ENCODE measurements at regions not wholly inside any gene's neighbourhood (a gene's known extent, or its start where the extent isn't known, plus 50 kb on each side); places are given as distances from the start of the nearest gene placed in this dataset.

- no peak overlapping the region for H3K9ac ChIP-seq (ENCODE audit: low read length)
- H3K4me1 ChIP-seq (ENCODE audit: control insufficient read depth, insufficient read depth, low read length), result no peaks in the 10 kb centered on the region
- H3K36me3 ChIP-seq (ENCODE audit: control insufficient read depth, insufficient read depth, low read length), result no peaks in the 10 kb centered on the region
- H3K27me3 ChIP-seq (ENCODE audit: control insufficient read depth, insufficient read depth, low read length), result no peaks in the 10 kb centered on the region
- no peak overlapping the region for H3K27ac ChIP-seq (ENCODE audit: low read depth, low read length)
- no peak overlapping the region for H3K4me3 ChIP-seq (ENCODE audit: low read length)
Observed at GRCh38 chr14:58733451-58734208, 95.9 kb downstream of the DACT1 start.

GRCh38 chr14:58735596-58735995, 97.8 kb downstream of the DACT1 start:
- no peak overlapping the region for H3K27ac ChIP-seq (ENCODE audit: low read depth, low read length)
- no peak overlapping the region for H3K9ac ChIP-seq (ENCODE audit: low read length)
- no peaks in the 10 kb centered on the region for H3K27me3 ChIP-seq (ENCODE audit: control insufficient read depth, insufficient read depth, low read length)
- H3K4me1 ChIP-seq (ENCODE audit: control insufficient read depth, insufficient read depth, low read length), result no peaks in the 10 kb centered on the region
- no peak overlapping the region for H3K4me3 ChIP-seq (ENCODE audit: low read length)
- no peaks in the 10 kb centered on the region for H3K36me3 ChIP-seq (ENCODE audit: control insufficient read depth, insufficient read depth, low read length)

GRCh38 chr14:58736606-58737005, 98.8 kb downstream of the DACT1 start:
- no peaks in the 10 kb centered on the region for H3K36me3 ChIP-seq (ENCODE audit: control insufficient read depth, insufficient read depth, low read length)
- no peak overlapping the region for H3K4me3 ChIP-seq (ENCODE audit: low read length)
- no peaks in the 10 kb centered on the region for H3K4me1 ChIP-seq (ENCODE audit: control insufficient read depth, insufficient read depth, low read length)
- no peaks in the 10 kb centered on the region for H3K27me3 ChIP-seq (ENCODE audit: control insufficient read depth, insufficient read depth, low read length)
- H3K9ac ChIP-seq (ENCODE audit: low read length), result no peak overlapping the region
- no peak overlapping the region for H3K27ac ChIP-seq (ENCODE audit: low read depth, low read length)

- Histone ChIP-seq H3K4me3 (ENCODE audit: low read length) (no peak overlapping the region), H3K4me1 (ENCODE audit: control insufficient read depth, insufficient read depth, low read length) (no peaks in the 10 kb centered on the region), H3K36me3 (ENCODE audit: control insufficient read depth, insufficient read depth, low read length) (no peaks in the 10 kb centered on the region), H3K9ac (ENCODE audit: low read length) (no peak overlapping the region), H3K27me3 (ENCODE audit: control insufficient read depth, insufficient read depth, low read length) (no peaks in the 10 kb centered on the region), H3K27ac (ENCODE audit: low read depth, low read length) (no peak overlapping the region)
Observed at GRCh38 chr14:58737511-58737910, 99.7 kb downstream of the DACT1 start.

- no peaks in the 10 kb centered on the region for H3K4me1 ChIP-seq (ENCODE audit: control insufficient read depth, insufficient read depth, low read length)
- no peak overlapping the region for H3K27ac ChIP-seq (ENCODE audit: low read depth, low read length)
- no peaks in the 10 kb centered on the region for H3K36me3 ChIP-seq (ENCODE audit: control insufficient read depth, insufficient read depth, low read length)
- no peak overlapping the region for H3K9ac ChIP-seq (ENCODE audit: low read length)
- H3K4me3 ChIP-seq (ENCODE audit: low read length), result no peak overlapping the region
- no peaks in the 10 kb centered on the region for H3K27me3 ChIP-seq (ENCODE audit: control insufficient read depth, insufficient read depth, low read length)
Observed at GRCh38 chr14:58738189-58738836, 100.6 kb downstream of the DACT1 start.

GRCh38 chr14:58738876-58739275, 101.1 kb downstream of the DACT1 start:
- no peak overlapping the region for H3K27ac ChIP-seq (ENCODE audit: low read depth, low read length)
- H3K27me3 ChIP-seq (ENCODE audit: control insufficient read depth, insufficient read depth, low read length), result no peaks in the 10 kb centered on the region
- no peaks in the 10 kb centered on the region for H3K4me1 ChIP-seq (ENCODE audit: control insufficient read depth, insufficient read depth, low read length)
- H3K4me3 ChIP-seq (ENCODE audit: low read length), result no peak overlapping the region
- no peak overlapping the region for H3K9ac ChIP-seq (ENCODE audit: low read length)
- no peaks in the 10 kb centered on the region for H3K36me3 ChIP-seq (ENCODE audit: control insufficient read depth, insufficient read depth, low read length)

- H3K27me3 ChIP-seq (ENCODE audit: control insufficient read depth, insufficient read depth, low read length), result no peaks in the 10 kb centered on the region
- no peak overlapping the region for H3K4me3 ChIP-seq (ENCODE audit: low read length)
- no peaks in the 10 kb centered on the region for H3K4me1 ChIP-seq (ENCODE audit: control insufficient read depth, insufficient read depth, low read length)
- H3K36me3 ChIP-seq (ENCODE audit: control insufficient read depth, insufficient read depth, low read length), result no peaks in the 10 kb centered on the region
- H3K9ac ChIP-seq (ENCODE audit: low read length), result no peak overlapping the region
- H3K27ac ChIP-seq (ENCODE audit: low read depth, low read length), result no peak overlapping the region
Observed at GRCh38 chr14:58739674-58740073, 101.9 kb downstream of the DACT1 start.

- no peaks in the 10 kb centered on the region for H3K27me3 ChIP-seq (ENCODE audit: control insufficient read depth, insufficient read depth, low read length)
- no peaks in the 10 kb centered on the region for H3K36me3 ChIP-seq (ENCODE audit: control insufficient read depth, insufficient read depth, low read length)
- H3K4me1 ChIP-seq (ENCODE audit: control insufficient read depth, insufficient read depth, low read length), result no peaks in the 10 kb centered on the region
- H3K9ac ChIP-seq (ENCODE audit: low read length), result no peak overlapping the region
- no peak overlapping the region for H3K4me3 ChIP-seq (ENCODE audit: low read length)
- H3K27ac ChIP-seq (ENCODE audit: low read depth, low read length), result no peak overlapping the region
Observed at GRCh38 chr14:58740379-58740935, 102.7 kb downstream of the DACT1 start.

- Histone ChIP-seq H3K27me3 (ENCODE audit: control insufficient read depth, insufficient read depth, low read length) (no peaks in the 10 kb centered on the region), H3K9ac (ENCODE audit: low read length) (no peak overlapping the region), H3K4me1 (ENCODE audit: control insufficient read depth, insufficient read depth, low read length) (peaks cover 6% of the 10 kb centered on the region), H3K4me3 (ENCODE audit: low read length) (no peak overlapping the region), H3K27ac (ENCODE audit: low read depth, low read length) (no peak overlapping the region), H3K36me3 (ENCODE audit: control insufficient read depth, insufficient read depth, low read length) (no peaks in the 10 kb centered on the region)
Observed at GRCh38 chr14:58744801-58745394, 107.1 kb downstream of the DACT1 start.

GRCh38 chr14:58746261-58746660, 108.5 kb downstream of the DACT1 start:
- Histone ChIP-seq H3K36me3 (ENCODE audit: control insufficient read depth, insufficient read depth, low read length) (no peaks in the 10 kb centered on the region), H3K4me3 (ENCODE audit: low read length) (no peak overlapping the region), H3K4me1 (ENCODE audit: control insufficient read depth, insufficient read depth, low read length) (peaks cover 6% of the 10 kb centered on the region), H3K27ac (ENCODE audit: low read depth, low read length) (no peak overlapping the region), H3K27me3 (ENCODE audit: control insufficient read depth, insufficient read depth, low read length) (no peaks in the 10 kb centered on the region), H3K9ac (ENCODE audit: low read length) (no peak overlapping the region)

- H3K9ac ChIP-seq (ENCODE audit: low read length), result no peak overlapping the region
- no peaks in the 10 kb centered on the region for H3K36me3 ChIP-seq (ENCODE audit: control insufficient read depth, insufficient read depth, low read length)
- no peaks in the 10 kb centered on the region for H3K27me3 ChIP-seq (ENCODE audit: control insufficient read depth, insufficient read depth, low read length)
- H3K4me1 ChIP-seq (ENCODE audit: control insufficient read depth, insufficient read depth, low read length), result peaks cover 6% of the 10 kb centered on the region
- H3K27ac ChIP-seq (ENCODE audit: low read depth, low read length), result no peak overlapping the region
- no peak overlapping the region for H3K4me3 ChIP-seq (ENCODE audit: low read length)
Observed at GRCh38 chr14:58746701-58747100, 108.9 kb downstream of the DACT1 start.

GRCh38 chr14:58747181-58747580, 109.4 kb downstream of the DACT1 start:
- Histone ChIP-seq H3K4me1 (ENCODE audit: control insufficient read depth, insufficient read depth, low read length) (peaks cover 7% of the 10 kb centered on the region), H3K36me3 (ENCODE audit: control insufficient read depth, insufficient read depth, low read length) (no peaks in the 10 kb centered on the region), H3K9ac (ENCODE audit: low read length) (no peak overlapping the region), H3K27me3 (ENCODE audit: control insufficient read depth, insufficient read depth, low read length) (no peaks in the 10 kb centered on the region), H3K27ac (ENCODE audit: low read depth, low read length) (no peak overlapping the region), H3K4me3 (ENCODE audit: low read length) (no peak overlapping the region)
